Endothelial cell of umbilical vein (primary cell): ENCODE measurements at regions not wholly inside any gene's neighbourhood (a gene's known extent, or its start where the extent isn't known, plus 50 kb on each side); places are given as distances from the start of the nearest gene placed in this dataset.

Source experiments
- BruUV-seq: library from RNA; stranded (reverse); fragments of 400-500 nt; replicated peaks from 2 replicates; lab custom pipeline; 2021; lab: Mats Ljungman, UMichigan
- CTCF ChIA-PET: fragments of 300-600, 350-600 bp; sonication (Branson Sonifier 250); formaldehyde crosslinking; loops from one replicate; lab custom pipeline; 2021; ENCODE audit warnings: antibody characterized with exemption, inconsistent platforms; lab: Charles Lee
- POLR2A ChIA-PET: fragments of 300-600, 350-600 bp; sonication (Branson Sonifier 250); formaldehyde crosslinking; loops from one replicate; lab custom pipeline; 2021; ENCODE audit warnings: antibody characterized with exemption, inconsistent platforms; lab: Charles Lee
- DNase-seq: peaks from one replicate; pipeline ENCODE4 v3.0.0-alpha.2; 2011; ENCODE audit warnings: low read depth, low spot score
- FAIRE-seq: peaks from 2 replicates; lab custom pipeline; 2011; peaks lifted over from hg19 to GRCh38; lab: Jason Lieb, UNC
- H2AFZ ChIP-seq: 2 replicates; pipeline ENCODE4 v1.6.0; 2012; ENCODE audit warnings: low read depth, low read length, control low read depth, inconsistent platforms
- H3K27ac ChIP-seq: 2 replicates; pipeline ENCODE4 v1.5.1; 2011; ENCODE audit warnings: low read depth, mild to moderate bottlenecking, control low read depth, low read length, moderate library complexity; ENCODE audit not compliant: insufficient read depth
- H3K27me3 ChIP-seq, 2 experiments: 2 replicates each; pipeline versions ENCODE4 v1.6.0 to v1.6.1; 2011; ENCODE audit warnings: low read length in 2 of 2, mixed read lengths in 1 of 2; ENCODE audit not compliant: control insufficient read depth in 2 of 2, insufficient read depth in 2 of 2
- H3K36me3 ChIP-seq, 2 experiments: 2 replicates in 1 of 2; 3 replicates in 1 of 2; pipeline ENCODE4 v1.5.1; 2011; ENCODE audit warnings: low read length in 2 of 2, mild to moderate bottlenecking in 1 of 2, moderate library complexity in 1 of 2; ENCODE audit not compliant: control insufficient read depth in 2 of 2, insufficient read depth in 2 of 2; ENCODE audit errors: extremely low read depth in 1 of 2
- H3K4me1 ChIP-seq: 3 replicates; pipeline ENCODE4 v1.5.1; 2011; ENCODE audit warnings: mild to moderate bottlenecking, low read length; ENCODE audit not compliant: control insufficient read depth, insufficient read depth; ENCODE audit errors: extremely low read depth
- H3K4me2 ChIP-seq: 2 replicates; pipeline ENCODE4 v1.6.1; 2011; ENCODE audit warnings: low read length, control low read depth, mixed read lengths; ENCODE audit not compliant: insufficient read depth
- H3K4me3 ChIP-seq, 3 experiments: fragments of 200-600 bp in 1 of 3; sonication (generic), shearing (Covaris generic) in 1 of 3; replicated peaks in 1 of 3; 2 replicates each; pipeline ENCODE4 v1.5.1; 2011 to 2016; ENCODE audit warnings: control low read depth in 3 of 3, low read length in 3 of 3, mild to moderate bottlenecking in 2 of 3, inconsistent platforms in 1 of 3, low read depth in 1 of 3, moderate library complexity in 1 of 3; ENCODE audit not compliant: insufficient read depth in 1 of 3
- H3K79me2 ChIP-seq: 2 replicates; pipeline ENCODE4 v1.6.0; 2012; ENCODE audit warnings: low read length, inconsistent platforms; ENCODE audit not compliant: control insufficient read depth, insufficient read depth
- H3K9ac ChIP-seq: replicated peaks from 2 replicates; pipeline ENCODE3; 2011; ENCODE audit warnings: low read length, control low read depth; ENCODE audit not compliant: insufficient read depth; ENCODE audit errors: extremely low read depth
- H3K9me1 ChIP-seq: replicated peaks from 3 replicates; pipeline ENCODE4 v1.6.0; 2011; ENCODE audit warnings: mild to moderate bottlenecking, low read length; ENCODE audit not compliant: control insufficient read depth, insufficient read depth; ENCODE audit errors: extremely low read depth
- H3K9me3 ChIP-seq: replicated peaks from 2 replicates; pipeline ENCODE4 v1.5.1; 2012; ENCODE audit warnings: low read length, inconsistent platforms; ENCODE audit not compliant: control insufficient read depth, insufficient read depth
- H4K20me1 ChIP-seq: replicated peaks from 2 replicates; pipeline ENCODE3; 2011; ENCODE audit warnings: mild to moderate bottlenecking, low read length; ENCODE audit not compliant: control insufficient read depth, insufficient read depth; ENCODE audit errors: extremely low read depth
- EZH2 ChIP-seq: IDR thresholded peaks from 2 replicates; pipeline ENCODE4 v1.6.1; 2012; ENCODE audit warnings: borderline replicate concordance, low read depth, mild to moderate bottlenecking, moderate library complexity, low read length, inconsistent platforms; ENCODE audit not compliant: severe bottlenecking
- FOS ChIP-seq: IDR thresholded peaks from 2 replicates; pipeline ENCODE4 v1.6.1; 2011; ENCODE audit warnings: mild to moderate bottlenecking, low read length, moderate library complexity, borderline replicate concordance; ENCODE audit not compliant: insufficient read depth
- GATA2 ChIP-seq: IDR thresholded peaks from 2 replicates; pipeline ENCODE4 v1.7.0; 2011; ENCODE audit warnings: low read depth, mild to moderate bottlenecking, moderate library complexity, mixed read lengths, low read length; ENCODE audit not compliant: insufficient read length, insufficient read depth
- JUN ChIP-seq: IDR thresholded peaks from 2 replicates; pipeline ENCODE4 v1.6.1; 2011; ENCODE audit warnings: borderline replicate concordance, low read depth; ENCODE audit not compliant: insufficient read length, insufficient read depth
- MAX ChIP-seq: IDR thresholded peaks from 2 replicates; pipeline ENCODE4 v1.6.1; 2011; ENCODE audit not compliant: insufficient read depth, insufficient read length
- MYC ChIP-seq: IDR thresholded peaks from one replicate; pipeline ENCODE4 v1.6.1; 2011; ENCODE audit warnings: mild to moderate bottlenecking, low read depth, low read length
- POLR2A ChIP-seq: IDR thresholded peaks from 2 replicates; pipeline ENCODE4 v1.6.1; 2012; ENCODE audit warnings: low read depth, mild to moderate bottlenecking, control low read depth, low read length
- POLR2AphosphoS5 ChIP-seq: IDR thresholded peaks from 2 replicates; pipeline ENCODE4 v1.6.1; 2012; ENCODE audit warnings: low read depth, mild to moderate bottlenecking, control low read depth, low read length, moderate library complexity; ENCODE audit not compliant: insufficient read depth
- dilution Hi-C: fragments of 300-500 bp; cut with MboI; formaldehyde crosslinking; loops from one replicate; pipeline ENCODE4 v1.15.0; 2019; ENCODE audit warnings: low sequenced_read_pairs; ENCODE audit not compliant: extremely low pct_ligation_motif_present
- intact Hi-C: fragments of 100-400 bp; cut with micrococcal nuclease; formaldehyde crosslinking; loops from one replicate; pipeline ENCODE4 v1.10.0; 2022
- TF ChIP-seq, protein P1 (sequence below), 2 donors: IDR thresholded peaks; 1 replicate in 1 of 2; 2 replicates in 1 of 2; pipeline ENCODE4 v1.5.1; 2011; ENCODE audit warnings: low read length in 2 of 2, mild to moderate bottlenecking in 2 of 2, moderate library complexity in 2 of 2, control low read depth in 1 of 2, inconsistent platforms in 1 of 2, low read depth in 1 of 2; ENCODE audit not compliant: insufficient read depth in 1 of 2; ENCODE audit errors: extremely low read depth in 1 of 2

- ChIA-PET POLR2A (no interaction called here), CTCF (no interaction called here)
- intact Hi-C loops: no loop called here
- DNase-seq: no peak
- Histone ChIP-seq H3K27ac (no peak overlapping the region), H4K20me1 (no peaks in the 10 kb centered on the region), H3K79me2 (no peaks in the 10 kb centered on the region), H3K27me3 (no peaks in the 10 kb centered on the region), H3K4me3 (no peak overlapping the region), H3K4me1 (no peaks in the 10 kb centered on the region), H3K4me2 (no peak overlapping the region), H3K9ac (no peak overlapping the region), H3K9me3 (no peaks in the 10 kb centered on the region), H3K9me1 (no peaks in the 10 kb centered on the region), H3K36me3 (no peaks in the 10 kb centered on the region), H2AFZ (no peak overlapping the region)
- FAIRE-seq: no peak
- TF ChIP-seq POLR2AphosphoS5 (no peak), JUN (no peak), EZH2 (no peak), FOS (no peak), POLR2A (no peak), GATA2 (no peak), MAX (no peak), MYC (no peak)
- TF ChIP-seq, protein P1, sequence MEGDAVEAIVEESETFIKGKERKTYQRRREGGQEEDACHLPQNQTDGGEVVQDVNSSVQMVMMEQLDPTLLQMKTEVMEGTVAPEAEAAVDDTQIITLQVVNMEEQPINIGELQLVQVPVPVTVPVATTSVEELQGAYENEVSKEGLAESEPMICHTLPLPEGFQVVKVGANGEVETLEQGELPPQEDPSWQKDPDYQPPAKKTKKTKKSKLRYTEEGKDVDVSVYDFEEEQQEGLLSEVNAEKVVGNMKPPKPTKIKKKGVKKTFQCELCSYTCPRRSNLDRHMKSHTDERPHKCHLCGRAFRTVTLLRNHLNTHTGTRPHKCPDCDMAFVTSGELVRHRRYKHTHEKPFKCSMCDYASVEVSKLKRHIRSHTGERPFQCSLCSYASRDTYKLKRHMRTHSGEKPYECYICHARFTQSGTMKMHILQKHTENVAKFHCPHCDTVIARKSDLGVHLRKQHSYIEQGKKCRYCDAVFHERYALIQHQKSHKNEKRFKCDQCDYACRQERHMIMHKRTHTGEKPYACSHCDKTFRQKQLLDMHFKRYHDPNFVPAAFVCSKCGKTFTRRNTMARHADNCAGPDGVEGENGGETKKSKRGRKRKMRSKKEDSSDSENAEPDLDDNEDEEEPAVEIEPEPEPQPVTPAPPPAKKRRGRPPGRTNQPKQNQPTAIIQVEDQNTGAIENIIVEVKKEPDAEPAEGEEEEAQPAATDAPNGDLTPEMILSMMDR (IDR thresholded peaks at IDR 0.05; ENCODE audit: extremely low read depth in 1 of 2, insufficient read depth in 1 of 2, low read depth in 1 of 2, low read length in 2 of 2): no peak
- dilution Hi-C loops: no loop called here
- no TSS peak for BruUV-seq
Measured at GRCh38 chr4:174100910-174101309, 182.6 kb downstream of the FBXO8 start.
